Neural progenitor cell (in vitro differentiated cells): ENCODE measurements at regions not wholly inside any gene's neighbourhood (a gene's known extent, or its start where the extent isn't known, plus 50 kb on each side); places are given as distances from the start of the nearest gene placed in this dataset.

ENCODE experiments used
- DNase-seq: peaks from one replicate; pipeline ENCODE4 v3.0.0-alpha.2; 2016; ENCODE audit warnings: low spot score
- H2AFZ ChIP-seq: fragments of 200-600 bp; sonication (generic); replicated peaks from 2 replicates; pipeline ENCODE4 v1.6.1; 2016; ENCODE audit warnings: antibody characterized with exemption
- H3F3A ChIP-seq: fragments of 200-600 bp; sonication (generic); 2 replicates; pipeline ENCODE4 v1.6.1; 2016; ENCODE audit warnings: antibody characterized with exemption, low read depth
- H3K27ac ChIP-seq: fragments of 200-600 bp; sonication (generic); 2 replicates; pipeline ENCODE4 v1.5.1; 2016; ENCODE audit warnings: mild to moderate bottlenecking
- H3K27me3 ChIP-seq: fragments of 200-600 bp; sonication (generic); 2 replicates; pipeline ENCODE4 v1.6.1; 2016; ENCODE audit warnings: mild to moderate bottlenecking, moderate library complexity
- H3K36me3 ChIP-seq: fragments of 200-600 bp; sonication (generic); 2 replicates; pipeline ENCODE4 v1.5.1; 2016
- H3K4me1 ChIP-seq: fragments of 200-600 bp; sonication (generic); 2 replicates; pipeline ENCODE4 v1.6.1; 2016; ENCODE audit warnings: mixed run types
- H3K4me2 ChIP-seq: fragments of 200-600 bp; sonication (generic); 2 replicates; pipeline ENCODE4 v1.6.1; 2016
- H3K4me3 ChIP-seq: fragments of 200-600 bp; sonication (generic); 2 replicates; pipeline ENCODE4 v1.5.1; 2016
- H3K79me2 ChIP-seq: fragments of 200-600 bp; sonication (generic); 2 replicates; pipeline ENCODE4 v1.6.1; 2016; ENCODE audit warnings: low read depth
- H3K9ac ChIP-seq: fragments of 200-600 bp; sonication (generic); 2 replicates; pipeline ENCODE4 v1.6.1; 2016
- H3K9me3 ChIP-seq: fragments of 200-600 bp; sonication (generic); 2 replicates; pipeline ENCODE4 v1.5.1; 2016; ENCODE audit warnings: low read depth
- H4K20me1 ChIP-seq: fragments of 200-600 bp; sonication (generic); 2 replicates; pipeline ENCODE4 v1.6.1; 2016; ENCODE audit warnings: low read depth
- H3K27ac Mint-ChIP-seq: 3 replicates; pipeline ENCODE4 v1.8.0; 2021; ENCODE audit warnings: mixed read lengths
- H3K27me3 Mint-ChIP-seq: 2 replicates; pipeline ENCODE4 v1.8.0; 2022; ENCODE audit warnings: low read depth, mild to moderate bottlenecking, inconsistent platforms, moderate library complexity, mixed read lengths; ENCODE audit not compliant: insufficient read depth
- H3K36me3 Mint-ChIP-seq: 3 replicates; pipeline ENCODE4 v1.8.0; 2021; ENCODE audit warnings: mixed read lengths
- H3K4me1 Mint-ChIP-seq: 3 replicates; pipeline ENCODE4 v1.8.0; 2021; ENCODE audit warnings: mixed read lengths
- H3K4me3 Mint-ChIP-seq: 3 replicates; pipeline ENCODE4 v1.8.0; 2021; ENCODE audit warnings: mild to moderate bottlenecking, moderate library complexity, mixed read lengths
- H3K9me3 Mint-ChIP-seq: 3 replicates; pipeline ENCODE4 v1.8.0; 2020; ENCODE audit warnings: mixed read lengths
- CTCF ChIP-seq: fragments of 200-600 bp; sonication (generic); IDR thresholded peaks from 2 replicates; pipeline ENCODE4 v1.5.1; 2017; ENCODE audit warnings: antibody characterized with exemption, mild to moderate bottlenecking
- EZH2 ChIP-seq: fragments of 200-600 bp; sonication (generic); IDR thresholded peaks from 2 replicates; pipeline ENCODE4 v1.6.1; 2017; ENCODE audit warnings: antibody characterized with exemption, mild to moderate bottlenecking, moderate library complexity
- EZH2phosphoT487 ChIP-seq: fragments of 200-600 bp; sonication (generic); IDR thresholded peaks from 2 replicates; pipeline ENCODE4 v1.6.1; 2017; ENCODE audit warnings: antibody characterized with exemption

GRCh38 chr16:86991679-86992078, 325.5 kb downstream of the C16orf95 start:
- Histone ChIP-seq H2AFZ (no peak overlapping the region), H3K4me1 (peaks cover 18% of the 10 kb centered on the region), H3K9ac (no peak overlapping the region), H3F3A (no peaks in the 10 kb centered on the region), H3K4me2 (no peak overlapping the region), H3K36me3 (no peaks in the 10 kb centered on the region), H3K27me3 (no peaks in the 10 kb centered on the region), H3K4me3 (no peak overlapping the region), H3K27ac (no peak overlapping the region), H4K20me1 (no peaks in the 10 kb centered on the region), H3K79me2 (no peaks in the 10 kb centered on the region), H3K9me3 (no peaks in the 10 kb centered on the region)
- Mint-ChIP-seq H3K4me1 (peaks cover 30% of the 10 kb centered on the region), H3K27me3 (peaks cover 15% of the 10 kb centered on the region), H3K27ac (no peak overlapping the region), H3K9me3 (peaks cover 2% of the 10 kb centered on the region), H3K4me3 (no peak overlapping the region), H3K36me3 (no peaks in the 10 kb centered on the region)
- DNase-seq: no peak
- TF ChIP-seq CTCF: no peak
- TF ChIP-seq EZH2phosphoT487: no peak
- no peak for TF ChIP-seq EZH2

- no peaks in the 10 kb centered on the region for H3F3A ChIP-seq
- Mint-ChIP-seq H3K4me1 (peaks cover 30% of the 10 kb centered on the region), H3K9me3 (no peaks in the 10 kb centered on the region), H3K27ac (no peak overlapping the region), H3K4me3 (no peak overlapping the region), H3K27me3 (peaks cover 11% of the 10 kb centered on the region), H3K36me3 (no peaks in the 10 kb centered on the region)
- no peak overlapping the region for H3K4me3 ChIP-seq
- H4K20me1 ChIP-seq: no peaks in the 10 kb centered on the region
- TF ChIP-seq EZH2 (no peak), EZH2phosphoT487 (no peak), CTCF (no peak)
- H3K79me2 ChIP-seq: no peaks in the 10 kb centered on the region
- H3K36me3 ChIP-seq: no peaks in the 10 kb centered on the region
- DNase-seq: no peak
- H3K9ac ChIP-seq: no peak overlapping the region
- H3K4me1 ChIP-seq: peaks cover 18% of the 10 kb centered on the region
- H3K27me3 ChIP-seq: no peaks in the 10 kb centered on the region
- no peak overlapping the region for H3K4me2 ChIP-seq
- no peaks in the 10 kb centered on the region for H3K9me3 ChIP-seq
- no peak overlapping the region for H2AFZ ChIP-seq
- no peak overlapping the region for H3K27ac ChIP-seq
Measured at GRCh38 chr16:86992587-86992986, 324.6 kb downstream of the C16orf95 start.

GRCh38 chr16:86993426-86994110, 323.6 kb downstream of the C16orf95 start:
- no peak overlapping the region for H3K9ac ChIP-seq
- H3K4me1 ChIP-seq: peaks cover 18% of the 10 kb centered on the region
- no peak for TF ChIP-seq EZH2phosphoT487
- TF ChIP-seq EZH2: no peak
- no peak for TF ChIP-seq CTCF
- no peaks in the 10 kb centered on the region for H3K36me3 ChIP-seq
- no peaks in the 10 kb centered on the region for H3K27me3 ChIP-seq
- no peaks in the 10 kb centered on the region for H3K79me2 ChIP-seq
- no peak for DNase-seq
- H3K9me3 ChIP-seq: no peaks in the 10 kb centered on the region
- Mint-ChIP-seq H3K4me1 (peaks cover 25% of the 10 kb centered on the region), H3K27me3 (peaks cover 12% of the 10 kb centered on the region), H3K36me3 (no peaks in the 10 kb centered on the region), H3K4me3 (no peak overlapping the region), H3K9me3 (no peaks in the 10 kb centered on the region), H3K27ac (no peak overlapping the region)
- no peak overlapping the region for H3K4me3 ChIP-seq
- no peak overlapping the region for H3K27ac ChIP-seq
- no peak overlapping the region for H2AFZ ChIP-seq
- no peaks in the 10 kb centered on the region for H4K20me1 ChIP-seq
- no peaks in the 10 kb centered on the region for H3F3A ChIP-seq
- no peak overlapping the region for H3K4me2 ChIP-seq
